ENCODE measurements at regions not wholly inside any gene's neighbourhood (a gene's known extent, or its start where the extent isn't known, plus 50 kb on each side); places are given as distances from the start of the nearest gene placed in this dataset.

- TF ChIP-seq Cebpa-rat (IDR thresholded peaks at IDR 0.05): no peak
Measured at GRCh38 chr5:145557345-145557744, 277.8 kb downstream of the PRELID2 start.

GRCh38 chr5:145554399-145554798 is 280.7 kb downstream of the PRELID2 start:
- no peak overlapping the region for H3K4me2 ChIP-seq

More at GRCh38 chr5:145557345-145557744, 277.8 kb downstream of the PRELID2 start:
- no peak overlapping the region for H3K4me3 ChIP-seq
- H3K27me3 ChIP-seq: no peaks in the 10 kb centered on the region
- H4K20me1 ChIP-seq: no peaks in the 10 kb centered on the region
- H3K36me3 ChIP-seq: no peaks in the 10 kb centered on the region
- H3K4me2 ChIP-seq: no peak overlapping the region
- H3K9ac ChIP-seq: no peak overlapping the region
- H3K4me1 ChIP-seq: no peaks in the 10 kb centered on the region
- no peaks in the 10 kb centered on the region for H3K9me3 ChIP-seq (replicated peaks in 1 of 11)
- no peak overlapping the region for H3K27ac ChIP-seq

GRCh38 chr5:145553177-145553576 is 282.0 kb downstream of the PRELID2 start:
- no peaks in the 10 kb centered on the region for H3K4me1 ChIP-seq
- no peaks in the 10 kb centered on the region for H4K20me1 ChIP-seq
- no peak overlapping the region for H3K4me3 ChIP-seq
- no peak overlapping the region for H3K9ac ChIP-seq
- TF ChIP-seq Cebpa-rat (IDR thresholded peaks at IDR 0.05): no peak
- H3K4me2 ChIP-seq: no peak overlapping the region
- no peaks in the 10 kb centered on the region for H3K36me3 ChIP-seq
- no peaks in the 10 kb centered on the region for H3K27me3 ChIP-seq
- H3K27ac ChIP-seq: no peak overlapping the region
- no peaks in the 10 kb centered on the region for H3K9me3 ChIP-seq (replicated peaks in 1 of 11)

More at GRCh38 chr5:145554399-145554798, 280.7 kb downstream of the PRELID2 start:
- Histone ChIP-seq H4K20me1 (no peaks in the 10 kb centered on the region), H3K27me3 (no peaks in the 10 kb centered on the region), H3K9ac (no peak overlapping the region), H3K4me3 (no peak overlapping the region), H3K9me3 (replicated peaks in 1 of 11) (no peaks in the 10 kb centered on the region), H3K4me1 (no peaks in the 10 kb centered on the region), H3K36me3 (no peaks in the 10 kb centered on the region), H3K27ac (no peak overlapping the region)
- no peak for TF ChIP-seq Cebpa-rat (IDR thresholded peaks at IDR 0.05)

- no peaks in the 10 kb centered on the region for H4K20me1 ChIP-seq
- H3K9me3 ChIP-seq (replicated peaks in 1 of 11): no peaks in the 10 kb centered on the region
- H3K4me1 ChIP-seq: no peaks in the 10 kb centered on the region
- no peak overlapping the region for H3K4me2 ChIP-seq
- no peaks in the 10 kb centered on the region for H3K27me3 ChIP-seq
- H3K4me3 ChIP-seq: no peak overlapping the region
- H3K9ac ChIP-seq: no peak overlapping the region
- H3K27ac ChIP-seq: no peak overlapping the region
- no peak for TF ChIP-seq Cebpa-rat (IDR thresholded peaks at IDR 0.05)
- no peaks in the 10 kb centered on the region for H3K36me3 ChIP-seq
Measured at GRCh38 chr5:145551714-145552113, 283.4 kb downstream of the PRELID2 start.

GRCh38 chr5:145548097-145548496 is 287.0 kb downstream of the PRELID2 start:
- H3K9ac ChIP-seq: no peak overlapping the region
- H4K20me1 ChIP-seq: no peaks in the 10 kb centered on the region
- TF ChIP-seq Cebpa-rat (IDR thresholded peaks at IDR 0.05): no peak
- H3K4me1 ChIP-seq: no peaks in the 10 kb centered on the region
- no peak overlapping the region for H3K4me3 ChIP-seq
- no peaks in the 10 kb centered on the region for H3K9me3 ChIP-seq (replicated peaks in 1 of 11)
- no peaks in the 10 kb centered on the region for H3K36me3 ChIP-seq
- H3K27ac ChIP-seq: no peak overlapping the region
- H3K4me2 ChIP-seq: no peak overlapping the region
- no peaks in the 10 kb centered on the region for H3K27me3 ChIP-seq

GRCh38 chr5:145544401-145544800 is 290.7 kb downstream of the PRELID2 start:
- no peak overlapping the region for H3K4me2 ChIP-seq
- no peak for TF ChIP-seq Cebpa-rat (IDR thresholded peaks at IDR 0.05)
- no peaks in the 10 kb centered on the region for H3K27me3 ChIP-seq
- no peak overlapping the region for H3K9ac ChIP-seq
- no peak overlapping the region for H3K27ac ChIP-seq
- H3K36me3 ChIP-seq: no peaks in the 10 kb centered on the region
- no peaks in the 10 kb centered on the region for H4K20me1 ChIP-seq
- H3K4me3 ChIP-seq: no peak overlapping the region
- H3K4me1 ChIP-seq: no peaks in the 10 kb centered on the region
- H3K9me3 ChIP-seq (replicated peaks in 1 of 11): no peaks in the 10 kb centered on the region

- no peak for TF ChIP-seq Cebpa-rat (IDR thresholded peaks at IDR 0.05)
- Histone ChIP-seq H3K4me3 (no peak overlapping the region), H3K36me3 (no peaks in the 10 kb centered on the region), H4K20me1 (no peaks in the 10 kb centered on the region), H3K4me1 (no peaks in the 10 kb centered on the region), H3K9me3 (replicated peaks in 1 of 11) (no peaks in the 10 kb centered on the region), H3K4me2 (no peak overlapping the region), H3K9ac (no peak overlapping the region), H3K27me3 (no peaks in the 10 kb centered on the region), H3K27ac (no peak overlapping the region)
Measured at GRCh38 chr5:145543968-145544367, 291.2 kb downstream of the PRELID2 start.

GRCh38 chr5:145540375-145540774 is 294.8 kb downstream of the PRELID2 start:
- Histone ChIP-seq H3K4me2 (no peak overlapping the region), H3K36me3 (no peaks in the 10 kb centered on the region), H3K4me1 (no peaks in the 10 kb centered on the region), H3K9ac (no peak overlapping the region), H4K20me1 (no peaks in the 10 kb centered on the region), H3K27me3 (no peaks in the 10 kb centered on the region), H3K9me3 (replicated peaks in 1 of 11) (peaks cover 6 to 12% (median 9%) of the 10 kb centered on the region in 11 experiments; a peak in 16 of 22 replicates), H3K27ac (no peak overlapping the region), H3K4me3 (no peak overlapping the region)
- TF ChIP-seq Cebpa-rat (IDR thresholded peaks at IDR 0.05): no peak

GRCh38 chr5:145539201-145539600 is 295.9 kb downstream of the PRELID2 start:
- H3K9me3 ChIP-seq (replicated peaks in 1 of 11): peaks cover 6 to 12% (median 9%) of the 10 kb centered on the region in 11 experiments; a peak in 16 of 22 replicates
- no peak overlapping the region for H3K27ac ChIP-seq
- H3K27me3 ChIP-seq: no peaks in the 10 kb centered on the region
- H4K20me1 ChIP-seq: no peaks in the 10 kb centered on the region
- no peaks in the 10 kb centered on the region for H3K36me3 ChIP-seq
- H3K4me1 ChIP-seq: no peaks in the 10 kb centered on the region
- no peak overlapping the region for H3K4me3 ChIP-seq
- H3K9ac ChIP-seq: no peak overlapping the region
- H3K4me2 ChIP-seq: no peak overlapping the region
- TF ChIP-seq Cebpa-rat (IDR thresholded peaks at IDR 0.05): no peak

- Histone ChIP-seq H3K36me3 (no peaks in the 10 kb centered on the region), H3K27ac (no peak overlapping the region), H3K27me3 (no peaks in the 10 kb centered on the region), H3K4me3 (no peak overlapping the region), H3K4me1 (no peaks in the 10 kb centered on the region), H3K4me2 (no peak overlapping the region), H4K20me1 (no peaks in the 10 kb centered on the region), H3K9ac (no peak overlapping the region), H3K9me3 (replicated peaks in 1 of 11) (peaks cover 6 to 12% (median 9%) of the 10 kb centered on the region in 11 experiments; a peak in 16 of 22 replicates)
- no peak for TF ChIP-seq Cebpa-rat (IDR thresholded peaks at IDR 0.05)
Measured at GRCh38 chr5:145536133-145536532, 299.0 kb downstream of the PRELID2 start.

Measured in BLaER1 treated with 17β-estradiol and CSF1 and Interleukin-3, amounts not matched to agents 10 nM and 100 nM (cell line).